Effector CD8-positive, alpha-beta T cell (primary cell): ENCODE measurements at regions not wholly inside any gene's neighbourhood (a gene's known extent, or its start where the extent isn't known, plus 50 kb on each side); places are given as distances from the start of the nearest gene placed in this dataset.

Source experiments
- DNase-seq: peaks from one replicate; lab custom pipeline; 2025; lab: John Stamatoyannopoulos, UW

GRCh38 chr9:84456527-84456926, 116.0 kb upstream of the SLC28A3 start:
- no peak for DNase-seq

- no peak for DNase-seq
Observed at GRCh38 chr9:84460695-84461094, 120.1 kb upstream of the SLC28A3 start.

GRCh38 chr9:84463272-84463671, 122.7 kb upstream of the SLC28A3 start:
- DNase-seq = no peak

GRCh38 chr9:84466580-84467285, 126.2 kb upstream of the SLC28A3 start:
- DNase-seq = no peak

GRCh38 chr9:84471816-84472215, 131.3 kb upstream of the SLC28A3 start:
- DNase-seq = no peak

GRCh38 chr9:84478996-84479395, 138.4 kb upstream of the SLC28A3 start:
- no peak for DNase-seq

- no peak for DNase-seq
Observed at GRCh38 chr9:84480071-84480470, 139.5 kb upstream of the SLC28A3 start.

- no peak for DNase-seq
Observed at GRCh38 chr9:84481231-84481630, 140.7 kb upstream of the SLC28A3 start.

GRCh38 chr9:84481636-84482218, 141.2 kb upstream of the SLC28A3 start:
- DNase-seq = no peak

- DNase-seq = no peak
Observed at GRCh38 chr9:84482607-84483006, 142.0 kb upstream of the SLC28A3 start.

- DNase-seq = no peak
Observed at GRCh38 chr9:84484172-84484571, 143.6 kb upstream of the SLC28A3 start.

- DNase-seq = no peak
Observed at GRCh38 chr9:84485539-84485938, 145.0 kb upstream of the SLC28A3 start.

- DNase-seq = no peak
Observed at GRCh38 chr9:84486663-84487062, 146.1 kb upstream of the SLC28A3 start.

- no peak for DNase-seq
Observed at GRCh38 chr9:84490206-84490841, 149.8 kb upstream of the SLC28A3 start.

- no peak for DNase-seq
Observed at GRCh38 chr9:84490842-84491325, 150.3 kb upstream of the SLC28A3 start.

- no peak for DNase-seq
Observed at GRCh38 chr9:84492366-84493159, 152.0 kb upstream of the SLC28A3 start.

- DNase-seq = no peak
Observed at GRCh38 chr9:84493284-84493947, 152.9 kb upstream of the SLC28A3 start.

- no peak for DNase-seq
Observed at GRCh38 chr9:84499969-84500582, 159.5 kb upstream of the SLC28A3 start.

GRCh38 chr9:84500826-84501225, 160.3 kb upstream of the SLC28A3 start:
- DNase-seq = no peak

- DNase-seq = no peak
Observed at GRCh38 chr9:84501587-84501986, 161.0 kb upstream of the SLC28A3 start.

GRCh38 chr9:84502066-84502465, 161.5 kb upstream of the SLC28A3 start:
- no peak for DNase-seq
